ENCODE measurements at regions not wholly inside any gene's neighbourhood (a gene's known extent, or its start where the extent isn't known, plus 50 kb on each side); places are given as distances from the start of the nearest gene placed in this dataset.

- no peak for TF ChIP-seq EZH2 (IDR thresholded peaks at IDR 0.05; ENCODE audit: borderline replicate concordance, low read length)
- TF ChIP-seq, protein P1, sequence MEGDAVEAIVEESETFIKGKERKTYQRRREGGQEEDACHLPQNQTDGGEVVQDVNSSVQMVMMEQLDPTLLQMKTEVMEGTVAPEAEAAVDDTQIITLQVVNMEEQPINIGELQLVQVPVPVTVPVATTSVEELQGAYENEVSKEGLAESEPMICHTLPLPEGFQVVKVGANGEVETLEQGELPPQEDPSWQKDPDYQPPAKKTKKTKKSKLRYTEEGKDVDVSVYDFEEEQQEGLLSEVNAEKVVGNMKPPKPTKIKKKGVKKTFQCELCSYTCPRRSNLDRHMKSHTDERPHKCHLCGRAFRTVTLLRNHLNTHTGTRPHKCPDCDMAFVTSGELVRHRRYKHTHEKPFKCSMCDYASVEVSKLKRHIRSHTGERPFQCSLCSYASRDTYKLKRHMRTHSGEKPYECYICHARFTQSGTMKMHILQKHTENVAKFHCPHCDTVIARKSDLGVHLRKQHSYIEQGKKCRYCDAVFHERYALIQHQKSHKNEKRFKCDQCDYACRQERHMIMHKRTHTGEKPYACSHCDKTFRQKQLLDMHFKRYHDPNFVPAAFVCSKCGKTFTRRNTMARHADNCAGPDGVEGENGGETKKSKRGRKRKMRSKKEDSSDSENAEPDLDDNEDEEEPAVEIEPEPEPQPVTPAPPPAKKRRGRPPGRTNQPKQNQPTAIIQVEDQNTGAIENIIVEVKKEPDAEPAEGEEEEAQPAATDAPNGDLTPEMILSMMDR (IDR thresholded peaks at IDR 0.05; ENCODE audit: low read length): no peak
- Histone ChIP-seq H3K4me3 (ENCODE audit: low read depth, low read length, poor library complexity, severe bottlenecking) (no peak overlapping the region), H3K27ac (ENCODE audit: low read depth, low read length, poor library complexity, severe bottlenecking) (no peak overlapping the region), H4K20me1 (ENCODE audit: insufficient read depth, low read length) (no peaks in the 10 kb centered on the region), H3K9me2 (ENCODE audit: low read depth, low read length) (no peaks in the 10 kb centered on the region), H3F3A (ENCODE audit: insufficient read depth, low read length) (no peaks in the 10 kb centered on the region), H3K4me2 (ENCODE audit: low read length) (no peak overlapping the region), H3K4me1 (ENCODE audit: insufficient read depth, low read length, severe bottlenecking) (no peaks in the 10 kb centered on the region), H3K36me3 (ENCODE audit: insufficient read depth, low read length) (no peaks in the 10 kb centered on the region), H3K9me3 (ENCODE audit: low read length) (no peaks in the 10 kb centered on the region), H2AFZ (ENCODE audit: low read length) (no peak overlapping the region), H3K79me2 (ENCODE audit: insufficient read depth, low read length) (no peaks in the 10 kb centered on the region), H3K9ac (ENCODE audit: low read length) (no peak overlapping the region), H3K27me3 (ENCODE audit: insufficient read depth, low read length) (no peaks in the 10 kb centered on the region)
Measured at GRCh38 chr3:55283441-55283925, 203.6 kb downstream of the WNT5A start.

DNA sequence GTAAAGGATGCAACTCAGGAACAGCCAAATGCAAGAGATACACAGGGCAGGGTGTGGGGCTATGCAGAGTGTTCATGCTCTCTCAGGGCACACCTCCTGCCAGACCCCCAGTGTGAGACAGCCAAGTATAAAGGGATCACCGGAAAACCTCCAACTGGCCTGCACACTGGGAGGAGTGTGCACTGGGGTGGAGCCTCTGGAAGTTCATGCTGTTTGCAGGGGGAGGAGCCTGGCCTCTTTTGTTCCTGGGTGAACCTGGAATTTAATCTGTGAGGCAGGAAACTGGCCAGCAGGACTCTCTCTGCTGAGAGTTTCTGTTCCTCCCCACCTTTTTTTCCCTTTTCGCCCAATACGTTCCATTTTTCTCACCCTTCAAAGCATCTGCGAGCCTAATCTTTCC is 204.1 kb downstream of the WNT5A start:
- H3K79me2 ChIP-seq (ENCODE audit: insufficient read depth, low read length): no peaks in the 10 kb centered on the region
- no peak for TF ChIP-seq EZH2 (IDR thresholded peaks at IDR 0.05; ENCODE audit: borderline replicate concordance, low read length)
- TF ChIP-seq, protein P1 (IDR thresholded peaks at IDR 0.05; ENCODE audit: low read length): no peak
- H3K36me3 ChIP-seq (ENCODE audit: insufficient read depth, low read length): no peaks in the 10 kb centered on the region
- H3K4me2 ChIP-seq (ENCODE audit: low read length): no peak overlapping the region
- no peak overlapping the region for H3K9ac ChIP-seq (ENCODE audit: low read length)
- no peaks in the 10 kb centered on the region for H3K9me2 ChIP-seq (ENCODE audit: low read depth, low read length)
- no peaks in the 10 kb centered on the region for H4K20me1 ChIP-seq (ENCODE audit: insufficient read depth, low read length)
- no peaks in the 10 kb centered on the region for H3K4me1 ChIP-seq (ENCODE audit: insufficient read depth, low read length, severe bottlenecking)
- H2AFZ ChIP-seq (ENCODE audit: low read length): no peak overlapping the region
- H3K27ac ChIP-seq (ENCODE audit: low read depth, low read length, poor library complexity, severe bottlenecking): no peak overlapping the region
- H3K27me3 ChIP-seq (ENCODE audit: insufficient read depth, low read length): no peaks in the 10 kb centered on the region
- H3K9me3 ChIP-seq (ENCODE audit: low read length): no peaks in the 10 kb centered on the region
- no peak overlapping the region for H3K4me3 ChIP-seq (ENCODE audit: low read depth, low read length, poor library complexity, severe bottlenecking)
- no peaks in the 10 kb centered on the region for H3F3A ChIP-seq (ENCODE audit: insufficient read depth, low read length)

GRCh38 chr3:55272031-55272645 is 215.0 kb downstream of the WNT5A start:
- Histone ChIP-seq H3K9ac (ENCODE audit: low read length) (no peak overlapping the region), H3K27me3 (ENCODE audit: insufficient read depth, low read length) (no peaks in the 10 kb centered on the region), H3K4me2 (ENCODE audit: low read length) (no peak overlapping the region), H4K20me1 (ENCODE audit: insufficient read depth, low read length) (no peaks in the 10 kb centered on the region), H2AFZ (ENCODE audit: low read length) (no peak overlapping the region), H3K4me1 (ENCODE audit: insufficient read depth, low read length, severe bottlenecking) (no peaks in the 10 kb centered on the region), H3K9me3 (ENCODE audit: low read length) (no peaks in the 10 kb centered on the region), H3K79me2 (ENCODE audit: insufficient read depth, low read length) (no peaks in the 10 kb centered on the region), H3K27ac (ENCODE audit: low read depth, low read length, poor library complexity, severe bottlenecking) (no peak overlapping the region), H3K9me2 (ENCODE audit: low read depth, low read length) (no peaks in the 10 kb centered on the region), H3K4me3 (ENCODE audit: low read depth, low read length, poor library complexity, severe bottlenecking) (no peak overlapping the region), H3K36me3 (ENCODE audit: insufficient read depth, low read length) (no peaks in the 10 kb centered on the region), H3F3A (ENCODE audit: insufficient read depth, low read length) (no peaks in the 10 kb centered on the region)
- TF ChIP-seq, protein P1 (IDR thresholded peaks at IDR 0.05; ENCODE audit: low read length): no peak
- TF ChIP-seq EZH2 (IDR thresholded peaks at IDR 0.05; ENCODE audit: borderline replicate concordance, low read length): no peak

Measured in OCI-LY1 (cell line).